Psoas muscle (tissue), 7 donors: ENCODE measurements at regions not wholly inside any gene's neighbourhood (a gene's known extent, or its start where the extent isn't known, plus 50 kb on each side); places are given as distances from the start of the nearest gene placed in this dataset.

Experiments used
- ATAC-seq, 4 donors: fragments of 200-7000 bp; cut with Tn5 transposase; one replicate each; pipeline ENCODE4 v1.9.1; 2020; ENCODE audit warnings: moderate library complexity in 3 of 4, mild to moderate bottlenecking in 2 of 4
- DNase-seq, 2 donors: peaks; one replicate each; pipeline ENCODE4 v3.0.0-alpha.2; 2020
- H3K27ac ChIP-seq: fragments of 200-600 bp; one replicate; pipeline ENCODE4 v1.8.0; 2022
- H3K27me3 ChIP-seq, 3 donors: fragments of 200-600 bp in 1 of 3; one replicate each; pipeline versions ENCODE4 v1.6.1 to v1.8.0; 2013 to 2022; ENCODE audit warnings: low read length in 2 of 3, mild to moderate bottlenecking in 2 of 3, moderate library complexity in 1 of 3; ENCODE audit not compliant: insufficient read depth in 3 of 3
- H3K36me3 ChIP-seq, 2 donors: fragments of 200-600 bp in 1 of 2; one replicate each; pipeline versions ENCODE4 v1.6.1 to v1.8.0; 2013 to 2022; ENCODE audit warnings: low read depth in 1 of 2, mild to moderate bottlenecking in 1 of 2, moderate library complexity in 1 of 2; ENCODE audit not compliant: insufficient read depth in 1 of 2
- H3K4me1 ChIP-seq: fragments of 200-600 bp; one replicate; pipeline ENCODE4 v1.8.0; 2022
- H3K4me3 ChIP-seq: fragments of 200-600 bp; one replicate; pipeline ENCODE4 v1.8.0; 2022; ENCODE audit warnings: mild to moderate bottlenecking
- H3K9me3 ChIP-seq: fragments of 200-600 bp; one replicate; pipeline ENCODE4 v1.8.0; 2022
- CTCF ChIP-seq: fragments of 200-600 bp; IDR thresholded peaks from one replicate; pipeline ENCODE4 v1.8.0; 2022; ENCODE audit warnings: antibody characterized with exemption
- WGBS, 3 donors: extraction: QIAGEN DNeasy Blood & Tissue Kit; methylation state at CpG; one replicate each; pipeline versions ENCODE4 v1.1.6 to v1.1.7; 2013; 5-methylcytosine and 5-hydroxymethylcytosine counted together
- intact Hi-C, 2 donors: fragments of 100-400 bp; cut with DNase I; formaldehyde crosslinking; loops; one replicate each; pipeline versions ENCODE4 v1.11.0 to v1.14.2; 2022
- donor health status: healthy with polysubstance abuse.
- donor health status: DM: no; HTN: no; CAD: no; lungs with moderate emphysema.
- donor health status: Bipolar disorder and iron deficiency.
- donor health status: healthy.
- donor health status: DM: yes; HTN: yes; CAD: no.
- donor health status: DM: no; HTN: no; CAD: no.
- donor health status: DM: yes; HTN: yes; CAD: no.

- ATAC-seq: no peak
- Histone ChIP-seq H3K27me3 (no peaks in the 10 kb centered on the region), H3K9me3 (no peaks in the 10 kb centered on the region), H3K4me3 (no peak overlapping the region), H3K36me3 (no peaks in the 10 kb centered on the region), H3K27ac (no peak overlapping the region), H3K4me1 (no peaks in the 10 kb centered on the region)
- 85 to 96% (median 93%) methylated on average over 8 of the region's 8 CpGs for WGBS, 3 donors
- no peak for DNase-seq
- intact Hi-C loops: no loop called here
- no peak for TF ChIP-seq CTCF
Observed at GRCh38 chr2:10507106-10507505, 59.0 kb upstream of the ODC1 start.

GRCh38 chr2:10504994-10505820 is 57.1 kb upstream of the ODC1 start:
- 62 to 78% (median 65%) methylated on average over 13 of the region's 13 CpGs for WGBS, 3 donors
- peaks cover 0 to 8% (median 0%) of the 10 kb centered on the region in 3 donors for H3K27me3 ChIP-seq
- H3K4me3 ChIP-seq: no peak overlapping the region
- no peaks in the 10 kb centered on the region for H3K36me3 ChIP-seq
- DNase-seq (no peak), ATAC-seq (no peak)
- no peak overlapping the region for H3K27ac ChIP-seq
- intact Hi-C loops: no loop called here
- no peak for TF ChIP-seq CTCF
- H3K9me3 ChIP-seq: no peaks in the 10 kb centered on the region
- no peaks in the 10 kb centered on the region for H3K4me1 ChIP-seq

GRCh38 chr2:10504370-10504993 is 56.4 kb upstream of the ODC1 start:
- 90 to 93% (median 92%) methylated on average over 16 of the region's 16 CpGs for WGBS, 3 donors
- ATAC-seq (no peak), DNase-seq (no peak)
- no peaks in the 10 kb centered on the region for H3K4me1 ChIP-seq
- no peaks in the 10 kb centered on the region for H3K9me3 ChIP-seq
- no peaks in the 10 kb centered on the region for H3K36me3 ChIP-seq
- intact Hi-C loops: no loop called here
- no peak overlapping the region for H3K4me3 ChIP-seq
- TF ChIP-seq CTCF: no peak
- peaks cover 0 to 8% (median 0%) of the 10 kb centered on the region in 3 donors for H3K27me3 ChIP-seq
- H3K27ac ChIP-seq: no peak overlapping the region

GRCh38 chr2:10502803-10503107 is 54.6 kb upstream of the ODC1 start:
- Histone ChIP-seq H3K4me3 (no peak overlapping the region), H3K27ac (no peak overlapping the region), H3K4me1 (peaks cover 4% of the 10 kb centered on the region), H3K36me3 (no peaks in the 10 kb centered on the region), H3K27me3 (peaks cover 0 to 13% (median 0%) of the 10 kb centered on the region in 3 donors), H3K9me3 (no peaks in the 10 kb centered on the region)
- DNase-seq (no peak), ATAC-seq (no peak)
- WGBS, 3 donors: 90 to 94% (median 94%) methylated on average over 3 of the region's 3 CpGs
- TF ChIP-seq CTCF: no peak
- intact Hi-C loops: no loop called here
